Ishikawa (cell line): ENCODE measurements at regions not wholly inside any gene's neighbourhood (a gene's known extent, or its start where the extent isn't known, plus 50 kb on each side); places are given as distances from the start of the nearest gene placed in this dataset.

Experiments used
- CEBPB ChIP-seq: IDR thresholded peaks from 2 replicates; pipeline ENCODE4 v1.6.1; 2012
- CREB1 ChIP-seq: IDR thresholded peaks from 2 replicates; pipeline ENCODE4 v1.6.1; 2012; ENCODE audit warnings: low read depth
- EGR1 ChIP-seq: IDR thresholded peaks from 2 replicates; pipeline ENCODE4 v1.6.1; 2012
- EP300 ChIP-seq: IDR thresholded peaks from 2 replicates; pipeline ENCODE4 v1.6.1; 2012; ENCODE audit warnings: borderline replicate concordance
- FOXM1 ChIP-seq: IDR thresholded peaks from 2 replicates; pipeline ENCODE4 v1.6.1; 2012; ENCODE audit warnings: low read depth, borderline replicate concordance
- MAX ChIP-seq: IDR thresholded peaks from 2 replicates; pipeline ENCODE4 v1.6.1; 2012
- NFIC ChIP-seq: IDR thresholded peaks from 2 replicates; pipeline ENCODE4 v1.6.1; 2012
- RAD21 ChIP-seq: IDR thresholded peaks from 2 replicates; pipeline ENCODE4 v1.6.1; 2012; ENCODE audit warnings: low read depth
- REST ChIP-seq: IDR thresholded peaks from 2 replicates; pipeline ENCODE4 v1.6.1; 2012; ENCODE audit warnings: low read depth, mild to moderate bottlenecking
- TAF1 ChIP-seq: IDR thresholded peaks from 2 replicates; pipeline ENCODE4 v1.6.1; 2012; ENCODE audit warnings: low read depth, mild to moderate bottlenecking
- TCF12 ChIP-seq: IDR thresholded peaks from 2 replicates; pipeline ENCODE4 v1.6.1; 2012; ENCODE audit warnings: low read depth
- TEAD4 ChIP-seq: IDR thresholded peaks from 2 replicates; pipeline ENCODE4 v1.6.1; 2012
- USF1 ChIP-seq: IDR thresholded peaks from 2 replicates; pipeline ENCODE4 v1.6.1; 2012
- YY1 ChIP-seq: IDR thresholded peaks from 2 replicates; pipeline ENCODE4 v1.6.1; 2012; ENCODE audit warnings: low read depth
- ZBTB7A ChIP-seq: IDR thresholded peaks from 2 replicates; pipeline ENCODE4 v1.6.1; 2012; ENCODE audit warnings: low read depth

DNA sequence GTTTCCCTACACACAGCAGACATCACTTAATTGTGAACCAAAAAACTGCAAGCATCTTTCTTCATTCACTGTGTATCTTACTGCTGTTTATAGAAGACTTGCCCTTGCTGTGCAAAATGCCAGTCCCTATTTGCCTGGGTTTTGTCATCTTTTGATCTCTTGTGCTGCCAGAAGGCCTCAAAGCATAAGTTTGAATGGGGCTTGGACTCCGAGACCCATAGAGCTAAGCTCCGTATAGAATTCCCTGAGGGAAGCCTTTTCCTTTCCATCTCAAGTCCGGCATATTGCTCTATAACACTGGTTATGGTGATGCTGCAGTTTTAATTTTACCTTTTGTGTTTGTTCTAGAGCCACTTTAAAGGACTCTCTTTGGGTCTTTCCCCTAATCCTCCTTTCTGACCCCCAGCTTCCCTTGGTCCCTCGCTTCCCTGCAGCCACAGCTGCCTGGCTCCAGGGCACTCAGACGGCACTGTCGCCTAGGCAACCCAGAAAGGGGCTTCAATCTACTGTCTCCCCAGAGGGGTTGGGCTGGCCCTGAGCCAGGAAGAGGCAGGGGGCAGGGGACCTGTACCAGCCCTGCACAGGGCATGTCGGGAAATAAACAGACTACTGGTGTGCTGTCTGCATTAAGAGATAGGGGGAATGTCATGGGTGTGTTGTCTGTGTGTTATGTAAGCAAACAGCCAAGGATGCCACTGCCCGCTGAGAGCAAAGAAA lies 73.4 kb upstream of the MELK start:
- no peak for TF ChIP-seq TCF12
- no peak for TF ChIP-seq REST
- TF ChIP-seq FOXM1: no peak
- TF ChIP-seq MAX: no peak
- TF ChIP-seq TAF1: no peak
- no peak for TF ChIP-seq USF1
- TF ChIP-seq TEAD4: no peak
- TF ChIP-seq EGR1: no peak
- TF ChIP-seq EP300: no peak
- TF ChIP-seq YY1: no peak
- TF ChIP-seq ZBTB7A: no peak
- TF ChIP-seq RAD21: no peak
- no peak for TF ChIP-seq NFIC
- TF ChIP-seq CEBPB: no peak
- TF ChIP-seq CREB1: no peak

DNA sequence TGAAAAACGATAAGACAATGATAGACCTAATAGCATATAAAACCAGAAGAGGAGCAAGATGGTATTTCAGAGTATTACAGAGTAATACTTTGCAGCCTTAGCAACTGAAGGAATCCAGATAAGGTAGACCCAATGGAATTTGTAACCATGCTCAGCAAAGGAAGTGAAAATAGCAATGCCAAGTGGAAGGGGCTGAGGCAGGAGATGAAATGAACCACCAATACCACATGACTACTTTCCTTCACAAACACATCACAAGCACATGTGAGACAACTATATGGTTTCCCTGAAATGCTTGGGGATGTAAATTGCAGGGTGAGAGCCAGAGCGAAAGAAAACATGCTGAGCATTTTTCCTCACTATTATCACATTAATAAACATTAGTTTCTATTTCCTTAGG lies 79.8 kb upstream of the MELK start:
- TF ChIP-seq CEBPB (no peak), EGR1 (no peak), RAD21 (no peak), NFIC (no peak), TCF12 (no peak), FOXM1 (no peak), YY1 (no peak), USF1 (no peak), REST (no peak), TAF1 (no peak), MAX (no peak), TEAD4 (no peak), CREB1 (no peak), ZBTB7A (no peak), EP300 (no peak)

DNA sequence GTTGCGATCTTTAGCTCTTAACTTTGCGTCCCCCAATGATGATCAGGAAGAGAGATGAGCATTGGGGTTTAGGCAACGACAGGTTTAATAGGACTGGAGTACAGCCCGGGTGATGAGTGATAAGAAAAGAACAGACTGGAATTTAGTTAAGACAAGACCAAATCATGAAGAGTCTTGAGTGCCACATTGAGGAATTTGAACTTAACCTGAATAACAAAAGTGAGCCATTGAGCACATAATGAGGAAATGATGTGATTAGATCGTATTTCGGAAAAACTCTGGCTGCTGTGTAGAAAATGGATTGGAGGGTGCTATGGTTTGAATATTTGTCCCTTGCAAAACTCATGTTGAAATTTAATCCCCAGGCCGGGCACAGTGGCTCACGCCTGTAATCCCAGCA lies 83.2 kb upstream of the MELK start:
- TF ChIP-seq REST (no peak), EGR1 (no peak), EP300 (no peak), FOXM1 (no peak), MAX (no peak), TEAD4 (no peak), CREB1 (no peak), TAF1 (no peak), NFIC (no peak), TCF12 (no peak), ZBTB7A (no peak), USF1 (no peak), YY1 (no peak), RAD21 (no peak)
